RWPE1 (cell line): ENCODE measurements at regions not wholly inside any gene's neighbourhood (a gene's known extent, or its start where the extent isn't known, plus 50 kb on each side); places are given as distances from the start of the nearest gene placed in this dataset.
"Not testable (repeated sequence)": the region's sequence is repeated elsewhere in the genome, so short reads cannot be mapped to it uniquely, and the experiment has no call there.

Experiments used
- CTCF ChIA-PET: fragments of 350-600 bp; sonication (Branson Sonifier 250); formaldehyde crosslinking; extraction: SDS; loops from one replicate; lab custom pipeline; 2021; lab: Yijun Ruan, JAX
- POLR2A ChIA-PET: fragments of 400-600 bp; formaldehyde crosslinking; extraction: SDS; loops from one replicate; lab custom pipeline; 2020; ENCODE audit warnings: antibody characterized with exemption; ENCODE audit not compliant: low non-redundant PET; lab: Yijun Ruan, JAX
- DNase-seq: peaks from one replicate; pipeline ENCODE4 v3.0.0; 2012; ENCODE audit warnings: low spot score
- H3K27ac ChIP-seq: fragments of 450-650 bp; 2 replicates; pipeline ENCODE4 v1.5.1; 2017
- TF ChIP-seq, protein P1 (sequence below): fragments of 450-650 bp; conservative IDR thresholded peaks from 2 replicates; pipeline ENCODE4 v1.5.1; 2017; ENCODE audit warnings: low read depth, mild to moderate bottlenecking

DNA sequence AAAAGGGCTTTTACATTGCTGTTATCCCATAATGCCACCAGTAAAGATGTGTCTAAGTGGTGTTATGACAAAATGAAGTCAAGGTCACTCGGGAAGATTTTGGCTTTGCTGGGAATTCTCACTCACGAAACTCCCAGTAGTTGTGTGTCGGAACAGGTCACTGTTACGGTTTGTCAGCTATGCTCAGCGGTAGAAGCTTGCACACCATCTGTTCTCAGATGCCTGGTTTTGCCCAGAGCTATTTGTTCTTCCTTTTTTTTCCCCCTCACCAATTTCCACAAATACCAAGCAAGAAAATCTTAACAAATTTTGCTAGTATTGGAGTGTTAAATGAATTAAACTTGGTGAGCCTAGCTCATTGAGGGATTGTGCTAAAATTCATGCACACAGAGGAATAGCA is 915.1 kb downstream of the MCTP2 start:
- DNase-seq = no peak
- CTCF ChIA-PET = interaction anchor here (0.6 kb wide), 1 partner anchor 13 kb away, joined by 3 read pairs; no protein-coding TSS in a partner anchor
- TF ChIP-seq, protein P1, sequence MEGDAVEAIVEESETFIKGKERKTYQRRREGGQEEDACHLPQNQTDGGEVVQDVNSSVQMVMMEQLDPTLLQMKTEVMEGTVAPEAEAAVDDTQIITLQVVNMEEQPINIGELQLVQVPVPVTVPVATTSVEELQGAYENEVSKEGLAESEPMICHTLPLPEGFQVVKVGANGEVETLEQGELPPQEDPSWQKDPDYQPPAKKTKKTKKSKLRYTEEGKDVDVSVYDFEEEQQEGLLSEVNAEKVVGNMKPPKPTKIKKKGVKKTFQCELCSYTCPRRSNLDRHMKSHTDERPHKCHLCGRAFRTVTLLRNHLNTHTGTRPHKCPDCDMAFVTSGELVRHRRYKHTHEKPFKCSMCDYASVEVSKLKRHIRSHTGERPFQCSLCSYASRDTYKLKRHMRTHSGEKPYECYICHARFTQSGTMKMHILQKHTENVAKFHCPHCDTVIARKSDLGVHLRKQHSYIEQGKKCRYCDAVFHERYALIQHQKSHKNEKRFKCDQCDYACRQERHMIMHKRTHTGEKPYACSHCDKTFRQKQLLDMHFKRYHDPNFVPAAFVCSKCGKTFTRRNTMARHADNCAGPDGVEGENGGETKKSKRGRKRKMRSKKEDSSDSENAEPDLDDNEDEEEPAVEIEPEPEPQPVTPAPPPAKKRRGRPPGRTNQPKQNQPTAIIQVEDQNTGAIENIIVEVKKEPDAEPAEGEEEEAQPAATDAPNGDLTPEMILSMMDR = no peak
- POLR2A ChIA-PET = no interaction called here
- no peak overlapping the region for H3K27ac ChIP-seq

DNA sequence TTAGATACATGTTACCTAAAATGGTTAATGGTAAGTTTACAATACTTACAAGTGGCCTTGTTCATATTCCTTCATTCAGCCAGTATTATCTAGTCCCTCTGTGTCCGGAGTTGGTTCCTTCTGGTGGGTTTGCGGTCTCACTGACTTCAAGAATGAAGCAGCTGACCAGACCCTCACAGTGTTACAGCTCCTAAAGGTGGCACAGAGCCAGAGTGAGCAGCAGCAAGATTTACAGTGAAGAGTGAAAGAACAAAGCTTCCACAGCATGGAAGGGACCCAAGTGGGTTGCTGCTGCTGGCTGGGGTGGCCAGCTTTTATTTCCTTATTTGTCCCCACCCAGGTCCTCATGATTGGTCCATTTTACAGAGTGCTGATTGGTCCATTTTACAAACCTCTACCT is 916.8 kb downstream of the MCTP2 start:
- CTCF ChIA-PET = no interaction called here

DNA sequence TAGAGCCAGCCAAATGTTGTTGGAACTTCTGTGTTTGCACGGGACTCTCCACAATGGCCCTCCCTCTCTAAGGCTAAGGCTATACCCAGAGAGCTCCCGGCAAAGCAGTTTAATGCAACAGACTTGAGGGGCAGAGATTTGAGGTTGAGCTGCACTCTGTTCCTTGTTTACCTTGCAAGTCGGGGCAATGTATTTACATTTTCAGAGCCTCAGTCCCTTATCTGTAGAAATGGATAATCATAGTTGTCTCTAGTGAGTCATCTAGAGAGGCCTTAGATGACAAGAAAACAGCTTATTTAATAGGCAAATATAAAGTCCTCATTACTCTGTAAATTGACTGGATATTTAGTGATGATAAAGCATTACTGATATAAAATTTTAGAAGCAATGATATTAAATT is 917.7 kb downstream of the MCTP2 start:
- TF ChIP-seq, protein P1 = no peak
- no peak for DNase-seq
- ChIA-PET CTCF (interaction anchor here (0.6 kb wide), 1 partner anchor 1028 kb away, joined by 4 read pairs; no protein-coding TSS in a partner anchor), POLR2A (no interaction called here)
- H3K27ac ChIP-seq = no peak overlapping the region

More for the DNA sequence above, 916.8 kb downstream of the MCTP2 start:
- TF ChIP-seq, protein P1 = no peak
- DNase-seq = no peak
- POLR2A ChIA-PET = no interaction called here
- H3K27ac ChIP-seq = no peak overlapping the region

DNA sequence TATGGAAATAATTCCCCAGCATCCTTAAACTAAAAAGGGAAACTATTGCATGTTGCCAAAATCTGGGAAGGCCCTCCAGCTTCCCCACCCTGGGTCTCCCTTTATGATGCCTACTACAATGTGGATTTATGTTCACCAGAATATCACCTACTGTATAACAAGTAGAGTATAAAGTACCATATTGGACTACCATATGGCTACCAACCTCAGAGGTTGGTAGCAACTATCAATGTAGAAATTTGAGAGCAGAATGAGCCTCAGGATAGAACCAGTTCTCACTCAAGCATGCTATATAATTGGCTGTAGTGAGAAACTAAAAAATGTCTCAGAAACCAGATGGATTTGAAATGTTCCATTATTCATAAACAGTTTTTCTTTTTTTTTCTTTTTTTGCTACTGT is 918.4 kb downstream of the MCTP2 start:
- no peak for DNase-seq
- POLR2A ChIA-PET = no interaction called here
- TF ChIP-seq, protein P1 = no peak
- CTCF ChIA-PET = interaction anchor here (0.6 kb wide), 1 partner anchor 1028 kb away, joined by 4 read pairs; no protein-coding TSS in a partner anchor
- H3K27ac ChIP-seq = no peak overlapping the region

DNA sequence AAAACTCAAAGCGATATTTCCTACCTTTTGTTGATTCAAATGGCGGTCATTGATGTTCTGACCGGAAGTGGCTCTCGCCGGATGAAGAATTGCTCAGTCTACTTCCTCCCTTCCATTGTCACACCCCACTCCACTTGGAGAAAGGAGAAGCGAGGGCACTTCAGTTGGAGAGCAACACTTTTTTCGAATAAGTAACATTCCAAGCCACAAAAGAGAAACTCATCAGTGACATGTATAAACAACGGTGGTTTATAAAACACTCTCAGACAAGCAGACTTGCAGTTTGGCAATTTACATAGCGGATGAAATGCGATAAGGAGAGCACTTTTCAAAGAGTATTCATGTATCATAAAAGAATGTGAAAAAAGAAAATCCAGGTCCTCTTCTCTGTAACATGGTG is 919.1 kb downstream of the MCTP2 start:
- POLR2A ChIA-PET = no interaction called here
- H3K27ac ChIP-seq = no peak overlapping the region
- CTCF ChIA-PET = no interaction called here
- DNase-seq = no peak
- TF ChIP-seq, protein P1 = no peak

DNA sequence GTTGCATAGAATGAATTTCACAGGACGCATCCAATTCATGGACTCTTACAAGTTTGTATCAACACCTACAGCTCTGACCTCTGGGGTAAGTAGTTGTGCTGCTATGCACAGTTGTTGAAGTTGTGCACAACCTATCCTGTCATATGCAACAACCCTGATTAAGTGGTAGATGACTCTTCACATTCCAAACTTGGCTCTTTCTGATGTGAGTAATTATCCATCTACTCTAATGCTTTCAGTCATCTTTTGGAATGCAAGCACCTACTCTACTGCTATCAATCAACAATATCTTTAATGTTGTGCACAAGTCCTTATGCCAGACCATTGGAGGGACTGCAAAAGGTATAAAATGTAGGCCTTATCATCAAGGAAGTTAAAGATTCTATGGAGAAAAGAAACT is 921.4 kb downstream of the MCTP2 start:
- ChIA-PET CTCF (no interaction called here), POLR2A (no interaction called here)
- no peak overlapping the region for H3K27ac ChIP-seq
- no peak for DNase-seq
- TF ChIP-seq, protein P1 = no peak

DNA sequence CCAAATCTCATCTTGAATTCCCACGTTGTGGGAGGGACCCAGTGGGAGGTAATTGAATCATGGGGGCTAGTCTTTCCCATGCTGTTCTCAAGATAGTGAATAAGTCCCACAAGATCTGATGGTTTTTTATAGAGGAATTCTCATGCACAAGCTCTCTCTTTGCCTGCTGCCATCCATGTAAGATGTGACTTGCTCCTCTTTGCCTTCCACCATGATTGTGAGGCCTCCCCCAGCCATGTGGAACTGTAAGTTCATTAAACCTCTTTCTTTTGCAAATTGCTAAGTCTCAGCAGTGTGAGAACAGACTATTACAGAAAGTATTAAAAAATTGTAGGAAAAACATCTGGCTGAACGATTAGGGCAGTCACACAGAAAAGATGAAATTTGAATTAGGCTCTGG is 921.8 kb downstream of the MCTP2 start:
- CTCF ChIA-PET, H3K27ac ChIP-seq, POLR2A ChIA-PET, DNase-seq: not testable (repeated sequence)
